ENCODE measurements at regions not wholly inside any gene's neighbourhood (a gene's known extent, or its start where the extent isn't known, plus 50 kb on each side); places are given as distances from the start of the nearest gene placed in this dataset.

DNA sequence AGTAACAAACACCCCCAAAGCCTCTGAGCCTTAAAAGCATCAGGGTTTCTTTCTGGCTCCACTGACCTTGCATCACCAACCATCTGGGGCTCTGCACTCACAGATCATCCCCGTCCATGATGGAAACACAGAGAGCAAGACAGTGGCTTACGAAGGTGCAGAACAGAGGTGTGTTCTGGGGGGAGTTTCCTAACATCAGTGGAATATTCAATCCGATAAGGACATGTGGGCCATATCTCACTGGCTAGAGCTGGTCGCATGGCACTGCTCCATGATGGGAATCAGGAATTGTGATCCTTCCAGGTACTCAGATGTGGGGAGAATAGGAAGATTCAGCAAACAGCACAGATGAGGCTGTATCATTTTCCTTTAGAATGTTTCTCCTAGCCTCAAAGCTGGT is 457.2 kb downstream of the IRS2 start:
- Histone ChIP-seq H4K20me1 (ENCODE audit: insufficient read depth, low read length) (no peaks in the 10 kb centered on the region), H3K4me2 (ENCODE audit: low read depth, low read length) (no peak overlapping the region), H2AK9ac (replicated peaks; ENCODE audit: low read depth, low read length, poor library complexity) (no peak overlapping the region), H2BK120ac (ENCODE audit: low read depth, low read length) (0 out of 2 replicates have a peak overlapping the region, but pooled peaks have one; percentile 10), H3K4me3 (ENCODE audit: insufficient read depth, low read depth, low read length) (no peak overlapping the region), H2AFZ (replicated peaks; ENCODE audit: low read length, poor library complexity) (no peak overlapping the region), H3K14ac (replicated peaks; ENCODE audit: low read depth, low read length) (no peak overlapping the region), H3K4me1 (ENCODE audit: control insufficient read depth, insufficient read depth, low read length) (peaks cover 14% of the 10 kb centered on the region), H2AK5ac (ENCODE audit: low read depth, low read length) (peak overlapping the region; percentile 57), H3K23ac (ENCODE audit: low read depth, low read length) (no peak overlapping the region), H3K27me3 (ENCODE audit: control insufficient read depth, insufficient read depth, low read length) (no peaks in the 10 kb centered on the region), H3K18ac (ENCODE audit: low read depth, low read length) (no peak overlapping the region), H3K9me1 (ENCODE audit: insufficient read depth, low read length) (peaks cover 6% of the 10 kb centered on the region; the same call in 1 of the 2 replicates), H3K9ac (ENCODE audit: low read depth, low read length) (no peak overlapping the region), H3K9me3 (ENCODE audit: control insufficient read depth, insufficient read depth, low read length) (no peaks in the 10 kb centered on the region), H4K5ac (ENCODE audit: low read depth, low read length) (no peak overlapping the region), H3K27ac (ENCODE audit: insufficient read depth, low read length) (no peak overlapping the region), H2BK20ac (ENCODE audit: low read depth, low read length) (no peak overlapping the region), H3K36me3 (ENCODE audit: control insufficient read depth, insufficient read depth, low read length) (no peaks in the 10 kb centered on the region), H3K4ac (ENCODE audit: low read depth, low read length) (0 out of 2 replicates have a peak overlapping the region, but pooled peaks have one; percentile 10), H2BK5ac (ENCODE audit: low read depth, low read length, poor library complexity, severe bottlenecking) (no peak overlapping the region), H4K91ac (ENCODE audit: insufficient read depth, low read depth, low read length) (no peak overlapping the region; the same call in 1 of the 2 replicates), H2BK15ac (ENCODE audit: low read depth, low read length) (peak overlapping the region; percentile 35; the same call in 1 of the 3 replicates), H4K8ac (ENCODE audit: low read depth in 2 of 2, low read length in 2 of 2) (no peak overlapping the region), H3K56ac (ENCODE audit: extremely low read depth, insufficient read depth, low read length) (no peak overlapping the region), H3K79me1 (ENCODE audit: low read depth in 1 of 2, low read length in 2 of 2) (no peaks in the 10 kb centered on the region)
- in situ Hi-C loops (cut with MboI; ENCODE audit: low sequenced_read_pairs), result no loop called here
- POLR2A ChIA-PET (ENCODE audit: unreplicated experiment), result no interaction called here
- intact Hi-C loops (cut with micrococcal nuclease), result no loop called here
- no peak for TF ChIP-seq BHLHE40 (IDR thresholded peaks at IDR 0.05; ENCODE audit: low read depth, low read length)
- no peak for TF ChIP-seq POLR2A (IDR thresholded peaks at IDR 0.05; ENCODE audit: low read depth, low read length)
- no peak for TF ChIP-seq MXI1 (IDR thresholded peaks at IDR 0.05; ENCODE audit: borderline replicate concordance, low read depth, low read length)
- dilution Hi-C loops (cut with HindIII; ENCODE audit: low sequenced_read_pairs, unreplicated experiment), result no loop called here
- 100% methylated on average over 2 of the region's 4 CpGs; no CpG with 5 or more reads in 1 of the 2 experiments for WGBS, 2 experiments (ENCODE audit: extremely low coverage in 2 of 2, insufficient read length in 1 of 2)
- CTCF ChIA-PET, result no interaction called here
- ATAC-seq (ENCODE audit: low read depth) (no peak), DNase-seq (no peak)
- no TSS peak for BruUV-seq (replicated peaks)

Data from IMR-90 (cell line).